ENCODE measurements at regions not wholly inside any gene's neighbourhood (a gene's known extent, or its start where the extent isn't known, plus 50 kb on each side); places are given as distances from the start of the nearest gene placed in this dataset.

- no peak for TF ChIP-seq POLR2A (IDR thresholded peaks at IDR 0.05; ENCODE audit: extremely low read depth, insufficient read length)
- TF ChIP-seq, protein P1, sequence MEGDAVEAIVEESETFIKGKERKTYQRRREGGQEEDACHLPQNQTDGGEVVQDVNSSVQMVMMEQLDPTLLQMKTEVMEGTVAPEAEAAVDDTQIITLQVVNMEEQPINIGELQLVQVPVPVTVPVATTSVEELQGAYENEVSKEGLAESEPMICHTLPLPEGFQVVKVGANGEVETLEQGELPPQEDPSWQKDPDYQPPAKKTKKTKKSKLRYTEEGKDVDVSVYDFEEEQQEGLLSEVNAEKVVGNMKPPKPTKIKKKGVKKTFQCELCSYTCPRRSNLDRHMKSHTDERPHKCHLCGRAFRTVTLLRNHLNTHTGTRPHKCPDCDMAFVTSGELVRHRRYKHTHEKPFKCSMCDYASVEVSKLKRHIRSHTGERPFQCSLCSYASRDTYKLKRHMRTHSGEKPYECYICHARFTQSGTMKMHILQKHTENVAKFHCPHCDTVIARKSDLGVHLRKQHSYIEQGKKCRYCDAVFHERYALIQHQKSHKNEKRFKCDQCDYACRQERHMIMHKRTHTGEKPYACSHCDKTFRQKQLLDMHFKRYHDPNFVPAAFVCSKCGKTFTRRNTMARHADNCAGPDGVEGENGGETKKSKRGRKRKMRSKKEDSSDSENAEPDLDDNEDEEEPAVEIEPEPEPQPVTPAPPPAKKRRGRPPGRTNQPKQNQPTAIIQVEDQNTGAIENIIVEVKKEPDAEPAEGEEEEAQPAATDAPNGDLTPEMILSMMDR (IDR thresholded peaks at IDR 0.05; ENCODE audit: low read depth, low read length), result no peak
- no peak for TF ChIP-seq MAX (IDR thresholded peaks at IDR 0.05; ENCODE audit: low read depth, low read length)
- no peak for TF ChIP-seq MYC (IDR thresholded peaks at IDR 0.05; ENCODE audit: low read depth, low read length)
Measured at GRCh38 chr16:64626776-64627175, 495.1 kb downstream of the CDH11 start.
